ENCODE measurements at regions not wholly inside any gene's neighbourhood (a gene's known extent, or its start where the extent isn't known, plus 50 kb on each side); places are given as distances from the start of the nearest gene placed in this dataset.

DNA sequence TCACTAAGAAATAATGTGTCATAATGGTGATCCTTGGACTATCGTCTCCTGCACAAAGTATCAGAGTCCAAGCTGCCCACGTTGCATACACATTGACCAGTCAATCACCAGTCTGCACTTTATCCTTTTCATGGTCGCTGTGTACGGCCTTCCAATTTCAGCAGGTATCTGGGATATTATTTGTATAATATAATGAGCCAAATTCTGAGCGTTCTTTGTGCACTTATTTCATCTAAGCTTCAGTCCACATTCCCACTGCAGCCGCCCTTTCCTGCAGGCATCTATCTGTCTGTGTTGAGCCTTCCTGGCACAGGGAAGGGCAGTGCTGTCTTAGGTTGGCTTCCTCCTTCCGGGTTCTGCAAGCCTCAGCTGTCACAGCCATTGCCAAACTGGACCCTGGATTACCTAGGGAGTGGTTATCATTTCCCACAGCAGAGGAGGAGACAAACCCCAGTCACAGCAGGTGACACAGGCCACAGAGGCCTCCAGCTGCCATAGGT, 174.3 kb downstream of the TTLL2 start:
- no peak for TF ChIP-seq CTCF (IDR thresholded peaks at IDR 0.05; ENCODE audit: low read depth, low read length)
- Histone ChIP-seq H3K36me3 (no peaks in the 10 kb centered on the region), H3K27ac (no peak overlapping the region), H3K27me3 (no peaks in the 10 kb centered on the region), H3K9me3 (ENCODE audit: low read depth) (no peaks in the 10 kb centered on the region), H3K4me3 (no peak overlapping the region), H3K4me1 (ENCODE audit: low read depth) (peaks cover 10% of the 10 kb centered on the region)
- no peak for DNase-seq (ENCODE audit: low read depth in 1 of 2, low spot score in 1 of 2)

- Histone ChIP-seq H3K4me3 (no peak overlapping the region), H3K27me3 (no peaks in the 10 kb centered on the region), H3K27ac (no peak overlapping the region), H3K4me1 (ENCODE audit: low read depth) (peaks cover 10% of the 10 kb centered on the region), H3K36me3 (no peaks in the 10 kb centered on the region), H3K9me3 (ENCODE audit: low read depth) (no peaks in the 10 kb centered on the region)
- no peak for TF ChIP-seq CTCF (IDR thresholded peaks at IDR 0.05; ENCODE audit: low read depth, low read length)
- DNase-seq (ENCODE audit: low read depth in 1 of 2, low spot score in 1 of 2), result no peak
Measured at GRCh38 chr6:167500961-167501360, 176.1 kb downstream of the TTLL2 start.

DNA sequence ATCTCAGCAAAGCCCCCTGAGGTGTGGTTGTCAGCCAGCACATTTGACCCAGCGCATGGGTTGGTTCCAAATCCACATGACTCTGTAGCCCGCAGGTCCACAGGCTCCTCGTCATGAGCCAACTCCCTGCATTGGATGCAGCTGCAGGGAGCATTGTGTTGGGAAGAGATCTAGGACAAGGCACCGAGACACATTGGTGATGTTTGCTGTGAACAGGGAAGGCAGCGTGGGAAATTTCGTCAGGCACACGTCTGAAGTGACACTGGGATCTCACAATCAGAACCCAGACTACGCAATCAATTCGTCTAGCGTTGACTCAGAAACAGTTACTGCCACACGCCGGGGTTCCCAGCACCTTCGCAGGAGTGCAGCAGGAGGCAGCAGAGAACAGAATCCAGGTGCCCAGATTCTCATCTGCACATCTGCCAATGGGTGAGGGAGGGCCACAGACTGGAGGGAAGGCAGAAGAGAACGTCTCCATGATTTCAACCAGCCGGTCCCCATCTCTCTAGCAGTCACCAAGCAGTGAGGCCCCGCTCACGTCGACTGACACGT, 177.0 kb downstream of the TTLL2 start:
- Histone ChIP-seq H3K36me3 (no peaks in the 10 kb centered on the region), H3K27ac (no peak overlapping the region), H3K9me3 (ENCODE audit: low read depth) (no peaks in the 10 kb centered on the region), H3K27me3 (no peaks in the 10 kb centered on the region), H3K4me1 (ENCODE audit: low read depth) (peaks cover 3% of the 10 kb centered on the region), H3K4me3 (no peak overlapping the region)
- peak; percentile 29 to 51 for DNase-seq (ENCODE audit: low read depth in 1 of 2, low spot score in 1 of 2)
- TF ChIP-seq CTCF (IDR thresholded peaks at IDR 0.05; ENCODE audit: low read depth, low read length), result peak; percentile 31

- no peaks in the 10 kb centered on the region for H3K27me3 ChIP-seq
- no peaks in the 10 kb centered on the region for H3K9me3 ChIP-seq (ENCODE audit: low read depth)
- no peak for DNase-seq (ENCODE audit: low read depth in 1 of 2, low spot score in 1 of 2)
- no peak overlapping the region for H3K27ac ChIP-seq
- no peak overlapping the region for H3K4me3 ChIP-seq
- no peaks in the 10 kb centered on the region for H3K36me3 ChIP-seq
- no peak for TF ChIP-seq CTCF (IDR thresholded peaks at IDR 0.05; ENCODE audit: low read depth, low read length)
- peaks cover 3% of the 10 kb centered on the region for H3K4me1 ChIP-seq (ENCODE audit: low read depth)
Measured at GRCh38 chr6:167502471-167502870, 177.6 kb downstream of the TTLL2 start.

- Histone ChIP-seq H3K36me3 (no peaks in the 10 kb centered on the region), H3K4me1 (ENCODE audit: low read depth) (peaks cover 3% of the 10 kb centered on the region), H3K27ac (no peak overlapping the region), H3K27me3 (no peaks in the 10 kb centered on the region), H3K9me3 (ENCODE audit: low read depth) (no peaks in the 10 kb centered on the region), H3K4me3 (no peak overlapping the region)
- no peak for DNase-seq (ENCODE audit: low read depth in 1 of 2, low spot score in 1 of 2)
- no peak for TF ChIP-seq CTCF (IDR thresholded peaks at IDR 0.05; ENCODE audit: low read depth, low read length)
Measured at GRCh38 chr6:167504385-167504961, 179.6 kb downstream of the TTLL2 start.

All from cardiac muscle cell (in vitro differentiated cells and primary cell).